GM19468 (cell line): ENCODE measurements at regions not wholly inside any gene's neighbourhood (a gene's known extent, or its start where the extent isn't known, plus 50 kb on each side); places are given as distances from the start of the nearest gene placed in this dataset.
"Not testable (repeated sequence)": the region's sequence is repeated elsewhere in the genome, so short reads cannot be mapped to it uniquely, and the experiment has no call there.

Experiments used
- ATAC-seq: cut with Tn5 transposase; IDR thresholded peaks from one replicate; pipeline ENCODE4 v1.9.1; 2021; ENCODE audit warnings: mild to moderate bottlenecking, moderate library complexity, moderate number of reproducible peaks; ENCODE audit not compliant: unreplicated experiment; ENCODE audit errors: extremely low read depth

GRCh38 chrX:87914726-87915125 lies 397.1 kb downstream of the KLHL4 start:
- no peak for ATAC-seq

GRCh38 chrX:87924619-87925018 lies 407.0 kb downstream of the KLHL4 start:
- no peak for ATAC-seq

GRCh38 chrX:87941841-87942240 lies 424.2 kb downstream of the KLHL4 start:
- no peak for ATAC-seq

GRCh38 chrX:87961471-87961870 lies 443.9 kb downstream of the KLHL4 start:
- no peak for ATAC-seq

- no peak for ATAC-seq
These were observed 450.5 kb downstream of the KLHL4 start for GRCh38 chrX:87968118-87968517.

GRCh38 chrX:87972121-87972520 lies 454.5 kb downstream of the KLHL4 start:
- ATAC-seq, result not testable (repeated sequence)

GRCh38 chrX:87975365-87975764 lies 457.8 kb downstream of the KLHL4 start:
- no peak for ATAC-seq

GRCh38 chrX:88007873-88008272 lies 490.3 kb downstream of the KLHL4 start:
- ATAC-seq, result not testable (repeated sequence)

- ATAC-seq, result no peak
These were observed 506.4 kb downstream of the KLHL4 start for GRCh38 chrX:88024022-88024421.

- no peak for ATAC-seq
These were observed 554.9 kb downstream of the KLHL4 start for GRCh38 chrX:88072339-88073030.

GRCh38 chrX:88101968-88102367 lies 584.4 kb downstream of the KLHL4 start:
- ATAC-seq, result no peak

GRCh38 chrX:88135735-88136134 lies 611.3 kb upstream of the CPXCR1 start:
- ATAC-seq, result no peak

GRCh38 chrX:88136328-88136727 lies 610.7 kb upstream of the CPXCR1 start:
- no peak for ATAC-seq

- no peak for ATAC-seq
These were observed 600.4 kb upstream of the CPXCR1 start for GRCh38 chrX:88146577-88146976.

- no peak for ATAC-seq
These were observed 576.5 kb upstream of the CPXCR1 start for GRCh38 chrX:88170553-88170952.

- ATAC-seq, result not testable (repeated sequence)
These were observed 573.0 kb upstream of the CPXCR1 start for GRCh38 chrX:88173932-88174440.

GRCh38 chrX:88202149-88202548 lies 544.9 kb upstream of the CPXCR1 start:
- ATAC-seq, result no peak

- no peak for ATAC-seq
These were observed 503.0 kb upstream of the CPXCR1 start for GRCh38 chrX:88244066-88244465.

- no peak for ATAC-seq
These were observed 462.2 kb upstream of the CPXCR1 start for GRCh38 chrX:88284844-88285243.

- ATAC-seq, result not testable (repeated sequence)
These were observed 433.1 kb upstream of the CPXCR1 start for GRCh38 chrX:88313972-88314371.

GRCh38 chrX:88325634-88326033 lies 421.4 kb upstream of the CPXCR1 start:
- ATAC-seq, result no peak

GRCh38 chrX:88355252-88355651 lies 391.8 kb upstream of the CPXCR1 start:
- ATAC-seq, result no peak
